Activated B cell treated with CpG ODN at 0.5 μM for 24 hours (primary cell): ENCODE measurements at regions not wholly inside any gene's neighbourhood (a gene's known extent, or its start where the extent isn't known, plus 50 kb on each side); places are given as distances from the start of the nearest gene placed in this dataset.

Source experiments
- ATAC-seq: fragments of 200-7000 bp; cut with Tn5 transposase; one replicate; pipeline ENCODE4 v1.10.0; 2021; ENCODE audit warnings: low read depth, mild to moderate bottlenecking, moderate library complexity
- CTCF ChIA-PET: fragments of 350-600 bp; sonication (Branson Sonifier 250); formaldehyde crosslinking; loops from one replicate; lab custom pipeline; 2021; ENCODE audit warnings: antibody characterized with exemption; lab: Charles Lee
- POLR2A ChIA-PET: fragments of 350-600 bp; sonication (Branson Sonifier 250); formaldehyde crosslinking; loops from one replicate; lab custom pipeline; 2021; ENCODE audit warnings: antibody characterized with exemption; lab: Charles Lee
- DNase-seq: peaks from one replicate; pipeline ENCODE4 v3.0.0; 2022
- H3K27ac Mint-ChIP-seq: one replicate; pipeline ENCODE4 v1.8.0; 2020; ENCODE audit warnings: mixed read lengths
- H3K27me3 Mint-ChIP-seq: one replicate; pipeline ENCODE4 v1.8.0; 2021; ENCODE audit warnings: mixed read lengths
- H3K36me3 Mint-ChIP-seq: one replicate; pipeline ENCODE4 v1.8.0; 2021; ENCODE audit warnings: low read depth, mixed read lengths
- H3K4me1 Mint-ChIP-seq: one replicate; pipeline ENCODE4 v1.8.0; 2021; ENCODE audit warnings: mixed read lengths
- H3K4me3 Mint-ChIP-seq: one replicate; pipeline ENCODE4 v1.8.0; 2020; ENCODE audit warnings: mild to moderate bottlenecking, mixed read lengths
- H3K9me3 Mint-ChIP-seq: one replicate; pipeline ENCODE4 v1.8.0; 2020; ENCODE audit warnings: mixed read lengths
- intact Hi-C: fragments of 100-400 bp; cut with micrococcal nuclease; formaldehyde crosslinking; loops from one replicate; pipeline ENCODE4 v1.15.1; 2024
- TF ChIP-seq, protein P1 (sequence below): fragments of 200-600 bp; IDR thresholded peaks from one replicate; pipeline ENCODE4 v1.8.0; 2022; ENCODE audit warnings: antibody characterized with exemption, mild to moderate bottlenecking

GRCh38 chr10:110387617-110387982 is 82.9 kb upstream of the SMNDC1 start:
- no peak for ATAC-seq

DNA sequence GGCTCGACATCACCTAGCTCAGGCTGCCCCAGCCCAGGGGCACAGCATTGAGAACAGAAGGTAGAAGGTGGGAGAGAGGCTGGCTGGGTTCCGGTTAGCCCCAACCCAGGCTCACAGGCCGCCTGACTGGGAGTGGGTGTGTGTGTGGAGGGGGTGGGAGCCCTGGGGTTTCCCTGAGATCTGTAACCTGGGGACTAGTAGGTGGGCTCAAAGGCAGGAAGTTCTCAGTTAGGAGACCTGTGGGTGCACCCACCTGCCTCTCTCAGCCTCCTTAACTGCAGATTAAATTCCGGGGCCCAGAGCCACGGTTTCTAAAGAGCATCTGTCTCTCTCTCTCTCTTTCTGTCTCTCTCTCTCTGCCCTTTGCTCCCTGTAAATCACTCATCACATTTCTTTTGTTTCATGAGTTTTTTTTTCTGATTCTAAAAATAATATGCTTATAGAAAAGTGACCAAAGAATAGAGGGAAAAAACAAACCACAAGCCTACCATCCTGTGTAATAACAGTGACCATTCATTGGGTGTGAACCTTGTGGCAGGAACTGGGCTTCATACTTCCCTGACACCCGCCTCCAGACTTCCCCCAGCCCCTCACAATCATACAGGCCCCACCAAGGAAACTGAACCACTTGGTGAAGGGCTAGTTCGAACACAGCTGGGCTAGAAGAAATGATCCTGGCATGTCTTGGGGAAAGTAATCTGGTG is 83.4 kb upstream of the SMNDC1 start:
- ChIA-PET POLR2A (interaction anchor here (0.6 kb wide), 1 partner anchor 9 kb away, joined by 3 read pairs; no protein-coding TSS in a partner anchor), CTCF (no interaction called here)
- peak; percentile 42 for ATAC-seq
- Mint-ChIP-seq H3K9me3 (no peaks in the 10 kb centered on the region), H3K4me3 (no peak overlapping the region), H3K27me3 (peaks cover 2% of the 10 kb centered on the region), H3K36me3 (no peaks in the 10 kb centered on the region), H3K27ac (peak overlapping the region; percentile 18), H3K4me1 (peaks cover 15% of the 10 kb centered on the region)
- intact Hi-C loops: no loop called here
- DNase-seq: no peak
- TF ChIP-seq, protein P1, sequence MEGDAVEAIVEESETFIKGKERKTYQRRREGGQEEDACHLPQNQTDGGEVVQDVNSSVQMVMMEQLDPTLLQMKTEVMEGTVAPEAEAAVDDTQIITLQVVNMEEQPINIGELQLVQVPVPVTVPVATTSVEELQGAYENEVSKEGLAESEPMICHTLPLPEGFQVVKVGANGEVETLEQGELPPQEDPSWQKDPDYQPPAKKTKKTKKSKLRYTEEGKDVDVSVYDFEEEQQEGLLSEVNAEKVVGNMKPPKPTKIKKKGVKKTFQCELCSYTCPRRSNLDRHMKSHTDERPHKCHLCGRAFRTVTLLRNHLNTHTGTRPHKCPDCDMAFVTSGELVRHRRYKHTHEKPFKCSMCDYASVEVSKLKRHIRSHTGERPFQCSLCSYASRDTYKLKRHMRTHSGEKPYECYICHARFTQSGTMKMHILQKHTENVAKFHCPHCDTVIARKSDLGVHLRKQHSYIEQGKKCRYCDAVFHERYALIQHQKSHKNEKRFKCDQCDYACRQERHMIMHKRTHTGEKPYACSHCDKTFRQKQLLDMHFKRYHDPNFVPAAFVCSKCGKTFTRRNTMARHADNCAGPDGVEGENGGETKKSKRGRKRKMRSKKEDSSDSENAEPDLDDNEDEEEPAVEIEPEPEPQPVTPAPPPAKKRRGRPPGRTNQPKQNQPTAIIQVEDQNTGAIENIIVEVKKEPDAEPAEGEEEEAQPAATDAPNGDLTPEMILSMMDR: no peak

More at GRCh38 chr10:110387617-110387982, 82.9 kb upstream of the SMNDC1 start:
- TF ChIP-seq, protein P1: no peak
- Mint-ChIP-seq H3K36me3 (no peaks in the 10 kb centered on the region), H3K9me3 (no peaks in the 10 kb centered on the region), H3K27me3 (peaks cover 2% of the 10 kb centered on the region), H3K4me1 (peaks cover 15% of the 10 kb centered on the region), H3K4me3 (no peak overlapping the region), H3K27ac (no peak overlapping the region)
- ChIA-PET POLR2A (no interaction called here), CTCF (no interaction called here)
- intact Hi-C loops: no loop called here
- no peak for DNase-seq

GRCh38 chr10:110388687-110389052 is 84.0 kb upstream of the SMNDC1 start:
- H3K27me3 Mint-ChIP-seq: peaks cover 5% of the 10 kb centered on the region
- H3K27ac Mint-ChIP-seq: no peak overlapping the region
- peaks cover 15% of the 10 kb centered on the region for H3K4me1 Mint-ChIP-seq
- ChIA-PET POLR2A (interaction anchor here (0.6 kb wide), 1 partner anchor 8 kb away, joined by 3 read pairs; no protein-coding TSS in a partner anchor), CTCF (no interaction called here)
- intact Hi-C loops: no loop called here
- no peaks in the 10 kb centered on the region for H3K9me3 Mint-ChIP-seq
- no peak for ATAC-seq
- H3K4me3 Mint-ChIP-seq: no peak overlapping the region
- TF ChIP-seq, protein P1: no peak
- DNase-seq: no peak
- no peaks in the 10 kb centered on the region for H3K36me3 Mint-ChIP-seq

DNA sequence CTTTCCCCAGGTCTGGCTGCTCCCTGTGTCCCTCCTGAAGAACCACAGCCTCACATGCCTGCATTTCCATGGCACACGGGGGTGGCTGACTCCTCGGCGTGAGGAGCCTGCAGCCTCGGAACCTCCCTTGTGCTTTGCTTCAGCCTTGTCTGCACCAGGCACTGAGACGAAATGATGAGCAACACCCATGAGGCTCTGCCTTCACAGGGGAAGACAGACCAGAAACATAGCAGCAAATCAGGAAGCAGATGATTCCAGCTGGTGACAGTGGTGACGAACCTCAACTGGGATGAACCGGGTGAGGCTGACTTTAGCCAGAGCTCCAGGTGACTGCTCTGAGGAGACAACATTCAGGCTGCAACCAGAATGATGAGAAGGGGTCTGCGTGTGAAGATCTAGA is 84.5 kb upstream of the SMNDC1 start:
- Mint-ChIP-seq H3K27me3 (peaks cover 8% of the 10 kb centered on the region), H3K9me3 (no peaks in the 10 kb centered on the region), H3K27ac (no peak overlapping the region), H3K4me3 (no peak overlapping the region), H3K4me1 (peaks cover 15% of the 10 kb centered on the region), H3K36me3 (no peaks in the 10 kb centered on the region)
- DNase-seq (no peak), ATAC-seq (no peak)
- TF ChIP-seq, protein P1: no peak
- CTCF ChIA-PET: no interaction called here
- intact Hi-C loops: no loop called here
- POLR2A ChIA-PET: no interaction called here

GRCh38 chr10:110391541-110391940 is 86.8 kb upstream of the SMNDC1 start:
- Mint-ChIP-seq H3K27me3 (peaks cover 10% of the 10 kb centered on the region), H3K9me3 (no peaks in the 10 kb centered on the region), H3K27ac (no peak overlapping the region), H3K4me1 (peaks cover 25% of the 10 kb centered on the region), H3K4me3 (no peak overlapping the region), H3K36me3 (no peaks in the 10 kb centered on the region)
- DNase-seq: no peak
- ChIA-PET POLR2A (interaction anchor here (0.7 to 1.1 kb wide), 6 partner anchors 15 to 192 kb away, joined by 3 to 8 read pairs (median 5); no protein-coding TSS in a partner anchor), CTCF (no interaction called here)
- ATAC-seq: no peak
- TF ChIP-seq, protein P1: no peak
- intact Hi-C loops: loop anchor here (2.0 kb wide), 1 partner anchor 15 kb away; no protein-coding TSS in a partner anchor
